DND-41 (cell line): ENCODE measurements at regions not wholly inside any gene's neighbourhood (a gene's known extent, or its start where the extent isn't known, plus 50 kb on each side); places are given as distances from the start of the nearest gene placed in this dataset.

Experiments
- EZH2 ChIP-seq: IDR thresholded peaks from 3 replicates; pipeline ENCODE4 v1.6.1; 2012; ENCODE audit warnings: borderline replicate concordance, low read depth, mild to moderate bottlenecking, moderate library complexity, low read length, inconsistent platforms; ENCODE audit not compliant: severe bottlenecking
- TF ChIP-seq, protein P1 (sequence below): IDR thresholded peaks from 2 replicates; pipeline ENCODE4 v1.5.1; 2012; ENCODE audit warnings: borderline replicate concordance, low read length, moderate library complexity, mild to moderate bottlenecking; ENCODE audit not compliant: poor library complexity, severe bottlenecking; ENCODE audit errors: extremely low read depth

DNA sequence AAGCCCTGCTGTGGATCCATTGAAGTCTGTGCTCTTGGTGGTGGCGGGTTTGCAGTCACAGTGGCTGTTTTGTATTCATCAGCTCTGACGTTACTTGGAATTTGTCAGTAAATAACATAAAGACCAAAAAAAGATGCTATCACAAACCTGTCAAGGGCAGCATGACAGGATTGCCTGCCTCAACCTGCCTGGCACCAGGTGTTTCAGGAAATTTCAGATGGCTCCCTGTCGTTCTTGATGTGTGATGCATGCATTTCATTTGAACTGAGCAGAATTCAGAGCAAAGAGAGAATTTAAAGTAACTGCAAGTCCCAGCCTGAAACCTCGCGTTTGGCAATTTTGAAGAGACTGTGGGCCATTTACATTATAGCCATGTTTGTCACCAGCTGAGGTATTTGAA lies 50.3 kb upstream of the EPC2 start:
- TF ChIP-seq, protein P1, sequence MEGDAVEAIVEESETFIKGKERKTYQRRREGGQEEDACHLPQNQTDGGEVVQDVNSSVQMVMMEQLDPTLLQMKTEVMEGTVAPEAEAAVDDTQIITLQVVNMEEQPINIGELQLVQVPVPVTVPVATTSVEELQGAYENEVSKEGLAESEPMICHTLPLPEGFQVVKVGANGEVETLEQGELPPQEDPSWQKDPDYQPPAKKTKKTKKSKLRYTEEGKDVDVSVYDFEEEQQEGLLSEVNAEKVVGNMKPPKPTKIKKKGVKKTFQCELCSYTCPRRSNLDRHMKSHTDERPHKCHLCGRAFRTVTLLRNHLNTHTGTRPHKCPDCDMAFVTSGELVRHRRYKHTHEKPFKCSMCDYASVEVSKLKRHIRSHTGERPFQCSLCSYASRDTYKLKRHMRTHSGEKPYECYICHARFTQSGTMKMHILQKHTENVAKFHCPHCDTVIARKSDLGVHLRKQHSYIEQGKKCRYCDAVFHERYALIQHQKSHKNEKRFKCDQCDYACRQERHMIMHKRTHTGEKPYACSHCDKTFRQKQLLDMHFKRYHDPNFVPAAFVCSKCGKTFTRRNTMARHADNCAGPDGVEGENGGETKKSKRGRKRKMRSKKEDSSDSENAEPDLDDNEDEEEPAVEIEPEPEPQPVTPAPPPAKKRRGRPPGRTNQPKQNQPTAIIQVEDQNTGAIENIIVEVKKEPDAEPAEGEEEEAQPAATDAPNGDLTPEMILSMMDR, result no peak
- TF ChIP-seq EZH2, result no peak
